Body of pancreas (tissue), 4 donors: ENCODE measurements at regions not wholly inside any gene's neighbourhood (a gene's known extent, or its start where the extent isn't known, plus 50 kb on each side); places are given as distances from the start of the nearest gene placed in this dataset.

ENCODE experiments used
- ATAC-seq: fragments of 150-250 bp; one replicate; pipeline ENCODE4 v1.9.1; 2016
- DNase-seq, 4 donors: peaks; one replicate each; pipeline ENCODE4 v3.0.0-alpha.2; 2019
- H3K27ac ChIP-seq, 4 donors: fragments of 200-600 bp; sonication (generic); 1 replicate in 3 of 4; 2 replicates in 1 of 4; pipeline versions ENCODE4 v1.5.1 to v1.6.1; 2016 to 2019; ENCODE audit warnings: mild to moderate bottlenecking in 1 of 4, mixed read lengths in 1 of 4, moderate library complexity in 1 of 4
- H3K27me3 ChIP-seq, 2 donors: fragments of 200-600 bp; sonication (generic); one replicate each; pipeline ENCODE4 v1.6.0; 2016; ENCODE audit warnings: mild to moderate bottlenecking in 1 of 2
- H3K36me3 ChIP-seq, 2 donors: fragments of 200-600 bp; sonication (generic); replicated peaks in 1 of 2; 2 replicates each; pipeline ENCODE4 v1.5.1; 2016; ENCODE audit warnings: low read depth in 2 of 2; ENCODE audit not compliant: insufficient read depth in 1 of 2
- H3K4me1 ChIP-seq: fragments of 200-600 bp; sonication (generic); one replicate; pipeline ENCODE4 v1.6.0; 2016
- H3K4me3 ChIP-seq, 2 donors: fragments of 200-600 bp; sonication (generic); 1 replicate in 1 of 2; 2 replicates in 1 of 2; pipeline ENCODE4 v1.5.1; 2016 to 2019
- H3K9me3 ChIP-seq, 3 donors: fragments of 200-600 bp; sonication (generic); 1 replicate in 2 of 3; 2 replicates in 1 of 3; pipeline ENCODE4 v1.5.1; 2016
- CTCF ChIP-seq, 7 experiments: fragments of 450-650 bp in 4 of 7; fragments of 200-600 bp in 3 of 7; sonication (generic) in 3 of 7; IDR thresholded peaks; one replicate each; pipeline ENCODE4 v1.5.1; 2016 to 2019; ENCODE audit warnings: antibody characterized with exemption in 7 of 7
- POLR2A ChIP-seq, 3 donors: fragments of 450-650 bp; IDR thresholded peaks; one replicate each; pipeline ENCODE4 v1.6.1; 2016; ENCODE audit warnings: antibody characterized with exemption in 3 of 3, mild to moderate bottlenecking in 2 of 3
- WGBS, 2 donors: methylation state at CpG; one replicate each; pipeline ENCODE4 v1.1.5; 2017; 5-methylcytosine and 5-hydroxymethylcytosine counted together
- intact Hi-C: fragments of 100-400 bp; cut with DNase I; formaldehyde crosslinking; loops from one replicate; pipeline ENCODE4 v1.15.1; 2023

- H3K9me3 ChIP-seq: no peaks in the 10 kb centered on the region
- no peak overlapping the region for H3K4me3 ChIP-seq
- DNase-seq (no peak), ATAC-seq (no peak)
- intact Hi-C loops: no loop called here
- no peaks in the 10 kb centered on the region for H3K27me3 ChIP-seq
- H3K27ac ChIP-seq: no peak overlapping the region
- H3K4me1 ChIP-seq: peaks cover 7% of the 10 kb centered on the region
- TF ChIP-seq POLR2A (IDR thresholded peaks at IDR 0.05) (no peak), CTCF (IDR thresholded peaks at IDR 0.05) (no peak)
- H3K36me3 ChIP-seq: no peaks in the 10 kb centered on the region
- 53 to 91% methylated on average over 1 of the region's 1 CpG for WGBS, 2 donors
These were observed 320.1 kb upstream of the PKDCC start for GRCh38 chr2:41727711-41728110.

GRCh38 chr2:41728788-41729338, 319.0 kb upstream of the PKDCC start:
- WGBS, 2 donors: 26 to 36% methylated on average over 5 of the region's 5 CpGs
- peaks cover 7% of the 10 kb centered on the region for H3K4me1 ChIP-seq
- no peak overlapping the region for H3K4me3 ChIP-seq
- H3K27me3 ChIP-seq: no peaks in the 10 kb centered on the region
- H3K27ac ChIP-seq: no peak overlapping the region
- intact Hi-C loops: no loop called here
- TF ChIP-seq POLR2A (IDR thresholded peaks at IDR 0.05) (no peak), CTCF (IDR thresholded peaks at IDR 0.05) (no peak)
- H3K9me3 ChIP-seq: no peaks in the 10 kb centered on the region
- ATAC-seq: no peak
- no peak for DNase-seq
- no peaks in the 10 kb centered on the region for H3K36me3 ChIP-seq

- DNase-seq: no peak
- no peaks in the 10 kb centered on the region for H3K36me3 ChIP-seq
- H3K4me1 ChIP-seq: peaks cover 7% of the 10 kb centered on the region
- H3K9me3 ChIP-seq: no peaks in the 10 kb centered on the region
- no peak overlapping the region for H3K4me3 ChIP-seq
- no peak overlapping the region for H3K27ac ChIP-seq
- WGBS, 2 donors: 64 to 71% methylated on average over 6 to 11 of the region's 11 CpGs
- H3K27me3 ChIP-seq: no peaks in the 10 kb centered on the region
- no peak for TF ChIP-seq POLR2A (IDR thresholded peaks at IDR 0.05)
- no peak for TF ChIP-seq CTCF (IDR thresholded peaks at IDR 0.05)
- no peak for ATAC-seq
- intact Hi-C loops: no loop called here
These were observed 317.9 kb upstream of the PKDCC start for GRCh38 chr2:41729800-41730364.

- H3K27ac ChIP-seq: no peak overlapping the region
- no peak for TF ChIP-seq CTCF (IDR thresholded peaks at IDR 0.05)
- no peak for TF ChIP-seq POLR2A (IDR thresholded peaks at IDR 0.05)
- WGBS, 2 donors: 75 to 90% methylated on average over 1 of the region's 1 CpG
- intact Hi-C loops: no loop called here
- no peaks in the 10 kb centered on the region for H3K36me3 ChIP-seq
- no peak overlapping the region for H3K4me3 ChIP-seq
- no peaks in the 10 kb centered on the region for H3K4me1 ChIP-seq
- no peaks in the 10 kb centered on the region for H3K27me3 ChIP-seq
- DNase-seq: no peak
- no peak for ATAC-seq
- H3K9me3 ChIP-seq: no peaks in the 10 kb centered on the region
These were observed 312.8 kb upstream of the PKDCC start for GRCh38 chr2:41735006-41735405.

- no peaks in the 10 kb centered on the region for H3K4me1 ChIP-seq
- ATAC-seq (no peak), DNase-seq (no peak)
- TF ChIP-seq CTCF (IDR thresholded peaks at IDR 0.05): no peak
- no peak for TF ChIP-seq POLR2A (IDR thresholded peaks at IDR 0.05)
- H3K36me3 ChIP-seq: no peaks in the 10 kb centered on the region
- no peaks in the 10 kb centered on the region for H3K27me3 ChIP-seq
- 50 to 73% methylated on average over 2 of the region's 2 CpGs for WGBS, 2 donors
- H3K4me3 ChIP-seq: no peak overlapping the region
- no peaks in the 10 kb centered on the region for H3K9me3 ChIP-seq
- intact Hi-C loops: no loop called here
- H3K27ac ChIP-seq: no peak overlapping the region
These were observed 312.3 kb upstream of the PKDCC start for GRCh38 chr2:41735476-41735875.
